PFSK-1 (cell line): ENCODE measurements at regions not wholly inside any gene's neighbourhood (a gene's known extent, or its start where the extent isn't known, plus 50 kb on each side); places are given as distances from the start of the nearest gene placed in this dataset.

Source experiments
- POLR2AphosphoS5 ChIP-seq: IDR thresholded peaks from 2 replicates; pipeline ENCODE4 v1.6.1; 2012; ENCODE audit warnings: low read depth, mild to moderate bottlenecking, control low read depth, low read length, moderate library complexity
- TAF1 ChIP-seq: IDR thresholded peaks from 2 replicates; pipeline ENCODE4 v1.6.1; 2012; ENCODE audit warnings: low read length, control low read depth, borderline replicate concordance; ENCODE audit not compliant: insufficient read depth

GRCh38 chr2:16899958-16900357 lies 234.3 kb upstream of the CYRIA start:
- TF ChIP-seq POLR2AphosphoS5, result no peak
- TF ChIP-seq TAF1, result no peak
